H9 (cell line): ENCODE measurements at regions not wholly inside any gene's neighbourhood (a gene's known extent, or its start where the extent isn't known, plus 50 kb on each side); places are given as distances from the start of the nearest gene placed in this dataset.

Source experiments
- DNase-seq: peaks from one replicate; pipeline ENCODE4 v3.0.0-alpha.2; 2017
- H2AFZ ChIP-seq: one replicate; pipeline ENCODE4 v1.6.1; 2013; ENCODE audit warnings: mild to moderate bottlenecking, low read length, control low read depth, moderate library complexity
- H2AK5ac ChIP-seq: 2 replicates; pipeline ENCODE4 v1.6.1; 2013; ENCODE audit warnings: low read length, control low read depth, mixed read lengths; ENCODE audit not compliant: insufficient read length
- H2BK120ac ChIP-seq: one replicate; pipeline ENCODE4 v1.6.1; 2013; ENCODE audit warnings: low read depth, mild to moderate bottlenecking, low read length, control low read depth, inconsistent platforms; ENCODE audit not compliant: poor library complexity, severe bottlenecking
- H2BK12ac ChIP-seq: 2 replicates; pipeline ENCODE4 v1.6.1; 2013; ENCODE audit warnings: low read length, control low read depth, mixed read lengths, low read depth; ENCODE audit not compliant: insufficient read length
- H2BK15ac ChIP-seq: 2 replicates; pipeline ENCODE4 v1.6.1; 2013; ENCODE audit warnings: low read depth, low read length, control low read depth
- H2BK20ac ChIP-seq: one replicate; pipeline ENCODE4 v1.6.1; 2013; ENCODE audit warnings: low read depth, mild to moderate bottlenecking, low read length, control low read depth, inconsistent platforms; ENCODE audit not compliant: poor library complexity, severe bottlenecking
- H2BK5ac ChIP-seq: 2 replicates; pipeline ENCODE4 v1.6.1; 2013; ENCODE audit warnings: low read length, control low read depth, mixed read lengths; ENCODE audit not compliant: insufficient read length
- H3K14ac ChIP-seq: 2 replicates; pipeline ENCODE4 v1.6.1; 2013; ENCODE audit warnings: low read length, control low read depth; ENCODE audit not compliant: insufficient read depth
- H3K18ac ChIP-seq: 2 replicates; pipeline ENCODE4 v1.6.1; 2013; ENCODE audit warnings: low read depth, mild to moderate bottlenecking, mixed read lengths, low read length, control low read depth; ENCODE audit not compliant: insufficient read length
- H3K23ac ChIP-seq: 2 replicates; pipeline ENCODE4 v1.6.1; 2013; ENCODE audit warnings: low read length, control low read depth, mixed read lengths, low read depth; ENCODE audit not compliant: insufficient read length
- H3K23me2 ChIP-seq: 2 replicates; pipeline ENCODE4 v1.6.1; 2013; ENCODE audit warnings: low read depth, mild to moderate bottlenecking, mixed read lengths, low read length, control low read depth; ENCODE audit not compliant: insufficient read length, poor library complexity, severe bottlenecking
- H3K27ac ChIP-seq: 2 replicates; pipeline ENCODE4 v1.5.1; 2013; ENCODE audit warnings: low read length, control low read depth, mixed read lengths, low read depth; ENCODE audit not compliant: insufficient read length
- H3K27me3 ChIP-seq: 2 replicates; pipeline ENCODE4 v1.6.1; 2013; ENCODE audit warnings: low read length, control low read depth, inconsistent platforms; ENCODE audit not compliant: insufficient read depth
- H3K4ac ChIP-seq: 2 replicates; pipeline ENCODE4 v1.6.1; 2013; ENCODE audit warnings: low read depth, mild to moderate bottlenecking, control low read depth, inconsistent platforms, low read length, moderate library complexity
- H3K4me1 ChIP-seq: 2 replicates; pipeline ENCODE4 v1.6.1; 2013; ENCODE audit warnings: low read length, control low read depth, inconsistent platforms; ENCODE audit not compliant: insufficient read depth
- H3K4me2 ChIP-seq: 2 replicates; pipeline ENCODE4 v1.6.1; 2013; ENCODE audit warnings: low read length, control low read depth, mixed read lengths; ENCODE audit not compliant: insufficient read length, insufficient read depth
- H3K56ac ChIP-seq: 2 replicates; pipeline ENCODE4 v1.6.1; 2013; ENCODE audit warnings: low read depth, mild to moderate bottlenecking, mixed read lengths, low read length, control low read depth; ENCODE audit not compliant: insufficient read length
- H3K79me1 ChIP-seq: 2 replicates; pipeline ENCODE4 v1.6.1; 2013; ENCODE audit warnings: low read depth, mild to moderate bottlenecking, moderate library complexity, low read length, control low read depth, inconsistent platforms; ENCODE audit not compliant: insufficient read depth, poor library complexity, severe bottlenecking
- H3K79me2 ChIP-seq: 2 replicates; pipeline ENCODE4 v1.6.1; 2013; ENCODE audit warnings: low read length, control low read depth, inconsistent platforms; ENCODE audit not compliant: insufficient read depth
- H3K9ac ChIP-seq: 2 replicates; pipeline ENCODE4 v1.6.1; 2013; ENCODE audit warnings: low read length, control low read depth, mixed read lengths; ENCODE audit not compliant: insufficient read length; ENCODE audit errors: extremely low read depth
- H3K9me3 ChIP-seq: one replicate; pipeline ENCODE4 v1.6.1; 2013; ENCODE audit warnings: low read depth, low read length, inconsistent platforms; ENCODE audit not compliant: control insufficient read depth
- H3T11ph ChIP-seq: one replicate; pipeline ENCODE4 v1.6.1; 2013; ENCODE audit warnings: mild to moderate bottlenecking, low read length, control low read depth, inconsistent platforms
- H4K20me1 ChIP-seq: one replicate; pipeline ENCODE4 v1.6.1; 2013; ENCODE audit not compliant: control insufficient read depth, insufficient read length, insufficient read depth
- H4K5ac ChIP-seq: 2 replicates; pipeline ENCODE4 v1.6.1; 2013; ENCODE audit warnings: low read depth, mild to moderate bottlenecking, mixed read lengths, low read length, control low read depth; ENCODE audit not compliant: insufficient read length
- H4K8ac ChIP-seq: replicated peaks from 2 replicates; pipeline ENCODE4 v1.6.1; 2013; ENCODE audit warnings: low read length, control low read depth, mixed read lengths, low read depth; ENCODE audit not compliant: insufficient read length
- H4K91ac ChIP-seq: 2 replicates; pipeline ENCODE4 v1.6.1; 2013; ENCODE audit warnings: low read depth, mild to moderate bottlenecking, moderate library complexity, mixed read lengths, low read length, control low read depth; ENCODE audit not compliant: insufficient read length
- H3K27ac Mint-ChIP-seq, 3 experiments: 2 replicates in 2 of 3; 3 replicates in 1 of 3; pipeline ENCODE4 v1.8.0; 2020 to 2021; ENCODE audit warnings: mixed read lengths in 3 of 3, mild to moderate bottlenecking in 1 of 3, moderate library complexity in 1 of 3
- H3K27me3 Mint-ChIP-seq: 2 replicates; pipeline ENCODE4 v1.8.0; 2021; ENCODE audit warnings: low read depth, mild to moderate bottlenecking, moderate library complexity, mixed read lengths
- H3K36me3 Mint-ChIP-seq, 3 experiments: 2 replicates in 2 of 3; 3 replicates in 1 of 3; pipeline ENCODE4 v1.8.0; 2020 to 2021; ENCODE audit warnings: low read depth in 3 of 3, mixed read lengths in 3 of 3; ENCODE audit not compliant: insufficient read depth in 1 of 3
- H3K4me1 Mint-ChIP-seq, 2 experiments: 2 replicates each; pipeline ENCODE4 v1.8.0; 2020; ENCODE audit warnings: mixed read lengths in 2 of 2
- H3K4me3 Mint-ChIP-seq, 2 experiments: 2 replicates in 1 of 2; 3 replicates in 1 of 2; pipeline ENCODE4 v1.8.0; 2020 to 2021; ENCODE audit warnings: mild to moderate bottlenecking in 2 of 2, mixed read lengths in 2 of 2, moderate library complexity in 1 of 2
- H3K9me3 Mint-ChIP-seq, 2 experiments: 2 replicates in 1 of 2; 3 replicates in 1 of 2; pipeline ENCODE4 v1.8.0; 2020; ENCODE audit warnings: mild to moderate bottlenecking in 2 of 2, mixed read lengths in 2 of 2, moderate library complexity in 1 of 2
- CTCF ChIP-seq: fragments of 200-600 bp; sonication (generic); conservative IDR thresholded peaks from 3 replicates; pipeline ENCODE4 v1.8.0; 2021; ENCODE audit warnings: antibody characterized with exemption, mild to moderate bottlenecking
- WGBS: extraction: QIAGEN DNeasy Blood & Tissue Kit; methylation state at CpG from one replicate; pipeline ENCODE4 v1.1.7; 2013; ENCODE audit warnings: missing lambda C conversion rate, low lambda C conversion rate, mixed read lengths; ENCODE audit not compliant: insufficient read length; ENCODE audit errors: extremely low coverage; 5-methylcytosine and 5-hydroxymethylcytosine counted together

GRCh38 chr3:34284959-34285826 is 486.8 kb downstream of the PDCD6IP start:
- Histone ChIP-seq H3K18ac (no peak overlapping the region), H3K27ac (no peak overlapping the region), H2BK20ac (no peak overlapping the region), H3K4me1 (no peaks in the 10 kb centered on the region), H3K79me1 (no peaks in the 10 kb centered on the region), H3T11ph (no peak overlapping the region), H2AFZ (no peak overlapping the region), H2BK120ac (no peak overlapping the region), H4K20me1 (no peaks in the 10 kb centered on the region), H3K9ac (no peak overlapping the region), H2AK5ac (no peak overlapping the region), H3K27me3 (no peaks in the 10 kb centered on the region), H4K91ac (no peak overlapping the region), H2BK5ac (no peak overlapping the region), H3K4me2 (no peak overlapping the region), H3K79me2 (no peaks in the 10 kb centered on the region), H3K23me2 (no peaks in the 10 kb centered on the region), H2BK12ac (no peak overlapping the region), H2BK15ac (no peak overlapping the region), H4K8ac (no peak overlapping the region), H4K5ac (no peak overlapping the region), H3K9me3 (no peaks in the 10 kb centered on the region), H3K23ac (no peak overlapping the region), H3K4ac (no peak overlapping the region), H3K56ac (no peak overlapping the region), H3K14ac (no peak overlapping the region)
- H3K9me3 Mint-ChIP-seq: no peaks in the 10 kb centered on the region
- no peaks in the 10 kb centered on the region; a peak in 1 of 7 replicates for H3K36me3 Mint-ChIP-seq
- TF ChIP-seq CTCF: no peak
- H3K27ac Mint-ChIP-seq: peak overlapping the region in 1 of 3 experiments; percentile 62; a peak in 2 of 7 replicates
- H3K4me1 Mint-ChIP-seq: peaks cover 6 to 9% of the 10 kb centered on the region in 2 experiments; a peak in 2 of 4 replicates
- H3K4me3 Mint-ChIP-seq: no peak overlapping the region
- H3K27me3 Mint-ChIP-seq: no peaks in the 10 kb centered on the region
- DNase-seq: no peak
- WGBS: no CpG with 5 or more reads among the region's 7 CpGs
